ENCODE measurements at regions not wholly inside any gene's neighbourhood (a gene's known extent, or its start where the extent isn't known, plus 50 kb on each side); places are given as distances from the start of the nearest gene placed in this dataset.
"Not testable (repeated sequence)": the region's sequence is repeated elsewhere in the genome, so short reads cannot be mapped to it uniquely, and the experiment has no call there.

DNA sequence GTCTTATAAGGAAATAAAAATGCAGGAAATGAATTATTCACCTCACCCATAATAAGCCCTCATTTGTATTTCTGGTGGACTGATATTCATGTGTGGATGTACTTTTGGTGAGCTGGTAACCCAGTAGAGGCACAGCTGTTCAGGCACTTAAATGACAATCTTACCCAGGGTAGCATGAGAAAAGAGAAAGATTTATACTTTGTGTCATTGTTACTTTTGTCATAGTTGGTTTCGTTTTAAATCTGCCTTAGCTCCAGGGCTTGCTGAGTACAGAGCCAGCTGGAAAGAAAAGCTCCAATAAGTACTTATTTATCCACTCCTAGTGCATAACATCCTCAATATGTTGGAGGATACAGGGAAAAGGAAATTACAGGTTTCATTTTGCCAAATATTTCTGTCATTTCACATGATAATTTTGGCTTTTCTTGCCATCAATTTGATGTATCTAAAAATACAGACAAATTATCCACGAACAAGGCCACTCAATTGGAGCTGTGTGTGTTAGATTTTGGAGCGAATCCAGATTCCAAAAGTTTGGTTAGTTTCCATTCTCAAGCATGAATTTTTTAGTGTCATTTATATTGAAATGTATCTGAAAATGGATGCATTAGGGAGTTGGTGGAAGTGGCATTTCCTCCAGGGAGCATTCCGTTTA lies 1276.1 kb upstream of the FAM98A start:
- DNase-seq (ENCODE audit: low spot score) (no peak), ATAC-seq (no peak)

DNA sequence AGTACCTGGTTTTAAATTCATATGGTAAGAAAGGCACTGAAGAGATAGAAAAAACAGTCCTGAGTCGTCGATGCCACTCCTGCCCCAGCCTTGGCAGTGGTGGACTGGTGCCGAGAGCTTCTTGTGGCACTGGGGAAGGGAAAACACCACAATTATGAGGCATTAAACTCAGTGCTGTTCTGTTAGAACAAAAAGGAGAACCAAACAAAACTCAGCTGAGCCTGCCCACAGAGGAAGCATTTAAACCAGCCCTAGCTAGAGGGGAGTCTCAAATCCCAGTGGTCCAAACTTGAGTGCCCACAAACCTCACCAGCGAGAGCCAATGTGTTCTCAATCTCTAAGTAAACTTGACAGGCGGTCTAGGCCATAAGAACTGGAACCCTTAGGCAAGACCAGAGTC lies 1254.5 kb upstream of the FAM98A start:
- no peak for DNase-seq (ENCODE audit: low spot score)
- no peak for ATAC-seq

DNA sequence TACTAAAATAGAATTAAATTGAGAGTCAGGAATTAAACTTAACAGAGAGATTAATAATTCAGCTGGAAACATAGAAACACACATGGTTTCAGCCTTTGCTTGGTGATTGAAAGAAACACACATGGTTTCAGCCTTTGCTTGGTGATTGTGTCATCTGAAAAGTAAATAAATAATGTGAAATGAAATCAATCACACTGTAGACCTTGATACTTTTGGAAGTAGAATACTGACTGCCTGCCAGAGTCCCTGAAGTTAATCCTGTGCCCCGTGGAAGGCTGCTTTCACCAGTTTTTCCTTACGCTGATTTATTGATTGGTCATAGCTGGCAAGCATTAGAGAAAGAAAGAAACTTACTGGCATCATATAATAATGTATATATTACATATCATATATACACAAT lies 1252.7 kb upstream of the FAM98A start:
- DNase-seq (ENCODE audit: low spot score) = peak; percentile 56
- ATAC-seq = peak; percentile 98

DNA sequence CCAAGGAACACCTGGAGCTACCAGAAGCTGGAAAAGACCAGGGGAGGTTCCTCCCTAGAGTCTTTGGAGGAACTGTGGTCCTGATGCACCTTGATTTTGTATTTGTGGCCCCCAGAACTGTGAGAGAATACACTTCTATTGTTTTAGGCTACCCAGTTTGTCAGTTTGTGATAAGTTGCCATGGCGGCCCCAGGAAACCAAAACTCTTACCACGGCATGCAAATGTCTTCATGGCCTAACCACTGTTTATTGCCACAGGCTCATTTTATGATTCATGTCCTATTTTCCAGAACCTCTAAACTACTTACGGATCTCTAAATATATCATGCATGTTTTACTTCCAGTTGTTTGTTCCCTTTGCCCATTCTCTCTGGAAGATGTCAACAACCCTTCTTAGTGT lies 1250.7 kb upstream of the FAM98A start:
- DNase-seq (ENCODE audit: low spot score) = no peak
- no peak for ATAC-seq

DNA sequence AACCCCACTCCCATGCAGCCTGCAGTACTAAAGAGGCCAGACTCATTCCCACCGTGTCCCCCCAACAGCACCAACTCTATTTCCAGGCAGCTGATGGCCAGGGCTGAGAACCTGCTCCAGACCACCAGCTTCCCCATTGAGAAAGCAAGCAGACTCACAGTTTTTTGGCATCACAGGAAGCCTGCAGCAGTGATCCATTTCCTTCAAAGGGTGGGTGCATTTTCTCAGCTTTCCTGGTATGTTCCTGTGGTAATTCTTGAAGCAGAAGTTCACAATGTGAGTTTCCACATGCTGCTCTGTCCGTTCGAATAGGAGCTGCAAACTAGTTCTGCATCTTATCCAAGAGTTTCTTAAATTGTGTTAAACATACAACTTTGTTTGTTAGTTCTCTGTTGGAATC lies 1249.6 kb upstream of the FAM98A start:
- no peak for DNase-seq (ENCODE audit: low spot score)
- no peak for ATAC-seq

DNA sequence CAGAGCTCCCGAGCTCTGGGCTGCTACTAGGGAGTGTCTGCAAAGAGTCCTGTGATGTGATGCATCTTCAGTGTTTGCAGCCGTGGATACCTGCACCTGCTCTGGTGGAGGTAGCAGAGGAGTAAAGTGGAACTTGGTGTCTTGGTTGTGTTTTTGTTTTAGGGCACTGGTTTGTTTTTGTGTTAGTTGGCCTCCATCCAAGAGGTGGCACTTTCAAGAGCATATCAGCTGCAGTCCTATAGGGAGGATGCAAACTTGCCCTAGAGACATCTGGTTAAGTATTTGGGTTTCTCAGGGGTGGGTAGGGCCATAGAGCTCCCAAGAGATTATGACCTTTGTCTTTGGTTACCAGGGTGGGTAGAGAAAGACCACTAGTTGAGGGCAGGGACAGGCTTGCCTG lies 1249.0 kb upstream of the FAM98A start:
- ATAC-seq (no peak), DNase-seq (ENCODE audit: low spot score) (no peak)

DNA sequence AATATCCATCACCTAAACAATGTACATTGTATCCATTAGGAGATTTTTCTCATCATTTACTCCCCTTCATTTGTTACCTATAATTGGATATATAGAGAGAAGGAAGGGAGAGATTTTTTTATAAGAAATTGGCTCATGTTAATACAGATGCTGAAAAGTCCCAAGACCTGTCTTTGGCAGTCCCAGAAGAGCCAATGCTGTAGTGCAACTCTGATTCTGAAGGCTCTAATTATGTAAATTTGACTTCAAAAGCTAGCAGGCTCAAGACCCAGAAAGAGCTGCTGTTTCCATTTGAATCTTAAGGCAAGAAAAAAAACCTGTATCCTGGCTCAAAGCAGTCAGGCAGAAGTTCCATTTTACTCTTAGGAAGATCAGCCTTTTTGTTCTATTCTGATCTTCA lies 1245.5 kb upstream of the FAM98A start:
- ATAC-seq (no peak), DNase-seq (ENCODE audit: low spot score) (no peak)

DNA sequence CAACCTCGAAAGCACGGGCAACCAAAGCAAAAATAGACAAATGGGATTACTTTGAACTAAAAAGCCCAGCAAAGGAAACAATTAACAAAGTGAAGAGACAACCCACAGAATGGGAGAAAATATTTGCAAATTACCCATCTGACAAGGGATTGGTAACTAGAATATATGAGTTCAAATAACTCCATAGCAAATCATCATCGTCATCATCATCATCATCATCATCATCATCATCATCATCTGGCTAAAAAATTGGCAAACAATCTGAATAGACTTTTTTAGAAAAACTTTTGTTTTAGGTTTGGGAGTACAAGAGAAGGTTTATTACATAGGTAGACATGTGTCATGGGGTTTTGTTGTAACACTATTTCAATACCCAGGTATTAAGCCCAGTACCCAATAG lies 1239.3 kb upstream of the FAM98A start:
- DNase-seq (ENCODE audit: low spot score) = no peak
- ATAC-seq = no peak

DNA sequence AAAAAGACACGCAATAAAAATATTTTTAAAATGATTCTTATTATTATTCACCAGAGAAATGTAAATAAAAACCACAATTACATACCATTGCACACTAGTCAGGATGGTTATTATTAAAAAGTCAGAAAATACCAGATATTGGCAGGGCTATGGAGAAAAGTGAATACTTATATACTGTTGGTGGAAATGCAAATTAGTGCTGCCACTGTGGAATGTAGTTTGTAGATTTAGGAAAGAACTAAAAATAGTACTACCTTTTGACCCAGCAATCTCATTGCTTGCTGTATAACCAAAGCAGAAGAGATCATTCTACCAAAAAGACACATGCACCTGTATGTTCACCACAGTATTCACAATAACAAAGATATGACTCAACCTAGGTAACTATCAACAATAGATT lies 1237.3 kb upstream of the FAM98A start:
- DNase-seq (ENCODE audit: low spot score) (no peak), ATAC-seq (no peak)

DNA sequence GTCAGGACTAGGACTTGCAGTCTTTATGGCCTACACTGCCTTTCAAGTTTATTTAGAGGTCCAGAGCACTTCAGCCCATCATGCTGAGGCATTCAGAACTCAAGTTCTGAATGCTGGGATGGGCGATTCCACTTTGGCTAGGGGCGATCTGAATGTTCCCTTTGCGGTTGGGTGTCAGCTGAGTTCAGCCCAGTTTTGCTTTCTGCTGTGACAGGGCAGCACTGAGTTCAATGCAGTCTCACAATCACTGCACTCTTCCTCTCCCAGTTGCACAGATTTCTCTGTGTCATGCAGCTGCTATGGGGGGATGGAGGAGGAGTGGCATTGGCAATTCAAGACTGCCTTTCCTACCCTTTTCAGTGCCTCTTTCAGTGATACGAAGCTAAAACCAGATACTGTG lies 1232.0 kb upstream of the FAM98A start:
- DNase-seq (ENCODE audit: low spot score) (no peak), ATAC-seq (no peak)

DNA sequence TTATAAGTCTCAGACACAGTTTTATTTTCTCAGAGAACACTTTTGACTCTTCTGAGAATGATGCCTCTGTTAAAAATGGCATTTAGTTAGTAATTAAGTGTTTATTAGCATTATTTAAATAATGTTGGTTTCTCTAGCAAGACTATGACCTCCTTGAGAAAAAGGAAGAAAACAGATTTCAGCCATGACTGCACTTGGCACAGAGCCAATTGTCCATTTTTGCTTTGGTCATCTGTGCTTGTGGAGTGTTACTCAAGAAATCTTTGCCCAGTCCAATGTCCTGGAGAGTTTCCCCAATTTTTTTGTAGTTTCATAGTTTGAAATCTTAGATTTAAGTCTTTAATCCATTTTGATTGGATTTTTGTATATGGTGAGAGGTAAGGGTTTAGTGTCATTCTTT lies 1229.4 kb upstream of the FAM98A start:
- no peak for ATAC-seq
- no peak for DNase-seq (ENCODE audit: low spot score)

DNA sequence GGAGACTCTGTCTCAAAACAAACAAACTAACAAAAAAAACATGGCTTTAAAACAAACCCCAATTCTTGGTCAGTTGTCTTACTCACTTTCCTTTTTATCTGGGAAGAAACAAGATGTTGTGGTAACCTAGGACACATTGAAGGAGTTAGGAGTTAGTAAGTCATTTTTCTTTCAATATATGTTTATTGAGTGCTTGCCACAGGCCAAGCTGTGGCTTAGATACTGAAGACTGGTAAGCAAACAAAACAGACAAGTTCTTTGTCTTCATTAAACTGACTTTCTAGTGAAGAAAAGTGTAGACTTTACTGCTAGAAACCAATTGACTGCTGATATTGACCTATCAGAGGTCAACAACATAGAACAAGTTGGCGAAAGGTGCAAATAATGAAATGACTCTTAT lies 1228.3 kb upstream of the FAM98A start:
- no peak for ATAC-seq
- no peak for DNase-seq (ENCODE audit: low spot score)

DNA sequence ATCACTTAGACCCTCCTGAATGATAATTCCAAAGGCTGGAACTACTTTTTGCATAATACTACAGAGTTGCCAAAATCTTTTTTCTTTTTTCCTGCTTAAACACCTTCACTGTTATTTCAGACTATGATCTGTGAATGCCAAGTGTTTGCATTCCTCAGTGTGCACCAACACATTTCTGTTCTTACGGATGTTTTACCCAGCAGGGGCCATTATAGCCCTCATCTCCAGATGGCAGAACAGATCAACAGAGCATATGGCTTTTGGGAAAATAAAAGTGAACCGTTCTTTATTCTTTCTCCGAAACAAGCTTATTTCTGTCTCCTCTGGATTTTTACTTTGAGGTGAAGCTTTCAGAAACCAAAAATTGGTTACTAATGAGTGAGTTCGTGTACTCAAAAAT lies 1226.6 kb upstream of the FAM98A start:
- DNase-seq (ENCODE audit: low spot score) = no peak
- no peak for ATAC-seq

DNA sequence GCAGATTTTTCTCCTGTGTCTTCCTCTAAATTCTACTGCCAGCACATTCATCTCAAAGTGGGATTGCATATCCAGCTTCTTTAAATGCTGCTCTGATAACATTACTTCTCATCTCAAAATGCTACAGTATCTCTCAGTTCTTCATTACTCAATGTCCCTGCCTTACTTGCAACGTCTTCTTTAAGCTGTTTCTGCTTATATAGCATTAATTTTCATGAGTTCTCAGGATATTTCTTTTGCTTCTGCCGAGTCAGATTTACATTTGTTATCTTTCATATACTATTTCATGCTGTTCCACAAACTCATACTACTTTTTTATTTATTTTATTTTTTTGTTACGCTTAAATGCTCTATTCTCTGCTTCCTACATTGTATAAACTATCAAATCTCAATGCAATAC lies 1223.5 kb upstream of the FAM98A start:
- no peak for ATAC-seq

DNA sequence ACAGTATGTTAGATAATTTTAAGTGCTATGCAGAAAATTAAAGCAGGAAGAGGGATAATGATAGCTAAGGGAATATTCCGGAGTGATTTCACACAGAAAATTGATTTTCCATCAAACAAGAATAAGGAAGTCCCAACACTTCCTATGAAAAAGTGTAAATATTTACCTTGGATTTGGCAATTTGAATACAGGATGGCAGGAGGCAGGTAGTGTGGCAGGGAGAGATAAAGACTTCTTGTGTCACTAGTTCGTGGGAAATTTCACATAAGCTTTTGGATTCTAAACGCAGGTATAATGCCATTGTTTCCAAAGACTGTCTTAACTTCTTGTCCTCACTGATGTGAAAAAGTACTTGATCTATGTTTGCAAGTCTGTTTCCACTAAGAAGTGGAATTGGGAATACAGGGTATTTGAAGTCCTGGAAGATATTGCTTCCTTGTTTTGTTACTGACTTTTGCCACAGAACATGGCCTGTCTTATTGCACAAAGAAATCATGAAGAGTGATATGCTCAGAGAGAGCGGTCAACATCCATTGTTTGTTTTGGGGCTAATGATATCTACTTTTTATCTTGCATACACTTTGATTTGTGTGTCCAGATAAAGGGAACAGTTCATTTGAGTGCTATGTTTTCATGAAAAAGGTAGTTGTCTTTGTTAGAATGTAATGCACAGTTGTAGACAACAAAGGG lies 1216.1 kb upstream of the FAM98A start:
- ATAC-seq (peak; percentile 34), DNase-seq (ENCODE audit: low spot score) (no peak)

More for the DNA sequence above, 1223.5 kb upstream of the FAM98A start:
- DNase-seq (ENCODE audit: low spot score) = no peak

DNA sequence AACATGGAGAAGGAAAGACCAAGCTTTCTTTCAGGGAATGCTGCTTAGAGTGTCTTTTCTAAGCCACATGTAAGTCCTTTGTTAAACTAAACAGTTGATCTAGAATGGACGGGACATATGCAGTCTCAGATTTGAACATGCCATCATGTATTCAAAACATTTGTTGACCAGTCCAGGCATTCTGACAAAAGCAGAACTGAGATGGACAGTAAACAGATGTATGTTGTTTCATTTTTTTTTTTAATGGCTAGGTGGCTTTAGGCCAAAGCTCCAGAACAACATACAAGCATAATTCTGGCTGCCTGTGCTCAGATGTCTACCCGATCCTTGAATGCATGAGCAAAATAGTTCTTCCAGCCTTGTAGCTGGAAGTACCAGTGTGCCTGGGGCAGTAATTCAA lies 1211.4 kb upstream of the FAM98A start:
- ATAC-seq (no peak), DNase-seq (ENCODE audit: low spot score) (no peak)

DNA sequence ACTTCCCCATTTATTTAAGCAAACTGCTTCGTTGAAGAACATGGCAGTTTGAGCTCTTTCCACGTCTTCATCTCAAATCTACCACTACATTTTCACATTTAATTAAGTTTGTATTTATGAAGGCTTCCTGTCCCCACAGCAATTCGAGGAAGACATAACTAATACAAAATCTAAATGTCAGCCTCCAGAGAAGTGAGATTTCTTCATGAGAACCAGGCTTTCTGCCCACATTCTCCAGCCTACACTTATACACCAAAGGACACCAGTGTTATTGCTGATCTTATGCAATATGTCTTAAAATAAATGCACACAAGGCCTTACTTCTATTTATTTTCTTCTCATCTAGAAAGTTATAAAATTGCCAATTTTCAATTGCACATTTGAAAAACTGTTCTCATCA lies 1209.3 kb upstream of the FAM98A start:
- DNase-seq (ENCODE audit: low spot score) (no peak), ATAC-seq (no peak)

DNA sequence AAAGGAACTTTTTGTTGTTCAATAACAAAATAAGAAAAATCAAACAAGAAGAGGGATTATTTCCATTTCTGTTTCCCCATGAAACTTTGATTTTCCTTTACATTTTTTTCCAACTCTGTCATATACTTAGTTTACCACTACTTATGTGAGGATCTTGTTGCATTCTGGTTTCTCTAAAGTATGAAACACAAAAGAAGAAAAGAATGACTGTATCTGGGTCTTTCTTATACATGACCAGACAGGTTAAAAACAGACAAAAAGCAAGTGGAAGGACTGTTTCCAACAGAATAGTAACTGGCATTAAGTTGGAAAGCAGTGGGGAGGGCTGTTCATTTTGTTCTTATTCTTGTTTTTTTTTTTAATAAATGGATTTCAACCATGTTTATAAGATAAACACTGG lies 1207.8 kb upstream of the FAM98A start:
- DNase-seq (ENCODE audit: low spot score) = no peak
- ATAC-seq = no peak

DNA sequence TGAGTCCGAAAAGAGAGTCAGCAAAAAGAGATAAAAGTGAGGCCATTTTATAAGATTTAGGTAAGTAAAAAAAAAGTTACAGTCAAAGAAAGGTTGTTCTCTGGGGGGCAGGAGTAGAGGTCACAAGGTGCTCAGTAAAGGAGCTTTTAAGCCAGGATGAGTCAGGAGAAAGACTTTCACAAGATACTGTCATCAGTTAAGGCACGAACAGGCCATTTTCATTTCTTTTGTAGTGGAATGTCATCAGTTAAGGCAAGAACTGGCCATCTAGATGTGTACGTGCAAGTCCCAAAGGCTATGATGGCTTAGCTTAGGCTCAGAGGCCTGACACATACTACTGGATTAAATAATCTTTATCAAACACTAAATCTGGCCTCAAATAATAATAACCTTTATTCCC lies 1207.3 kb upstream of the FAM98A start:
- DNase-seq (ENCODE audit: low spot score) = no peak
- ATAC-seq = no peak

DNA sequence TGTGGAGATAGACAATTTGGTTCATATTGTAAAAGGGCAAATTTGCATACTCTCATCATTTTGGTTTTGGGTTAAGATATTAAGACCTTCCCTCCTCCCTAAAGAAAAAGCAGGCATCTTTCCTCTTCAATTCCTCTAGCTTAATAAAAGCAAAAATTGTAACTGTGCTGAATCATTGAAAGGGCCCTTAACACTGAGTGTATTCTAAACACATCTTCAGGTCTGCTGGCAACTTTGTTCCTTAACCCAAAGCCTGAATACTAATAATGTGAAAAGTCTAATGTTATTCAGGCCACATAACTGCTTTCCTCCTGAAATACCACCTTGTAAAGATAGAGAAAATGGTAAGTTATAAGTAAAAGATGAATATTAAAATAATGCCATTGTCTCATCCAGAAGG lies 1200.5 kb upstream of the FAM98A start:
- ATAC-seq = no peak
- DNase-seq (ENCODE audit: low spot score) = no peak

DNA sequence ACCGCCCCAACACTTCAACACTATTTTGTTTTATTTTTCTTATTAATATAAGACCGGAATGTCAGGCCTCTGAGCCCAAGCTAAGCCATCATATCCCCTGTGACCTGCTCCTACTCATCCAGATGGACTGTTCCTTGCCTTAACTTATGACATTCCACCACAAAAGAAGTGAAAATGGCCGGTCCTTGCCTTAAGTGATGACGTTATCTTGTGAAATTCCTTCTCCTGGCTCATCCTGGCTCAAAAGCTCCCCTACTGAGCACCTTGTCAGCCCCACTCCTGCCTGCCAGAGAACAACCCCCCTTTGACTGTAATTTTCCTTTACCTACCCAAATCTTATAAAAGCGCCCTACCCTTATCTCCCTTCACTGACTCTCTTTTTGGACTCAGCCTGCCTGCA lies 1196.5 kb upstream of the FAM98A start:
- DNase-seq (ENCODE audit: low spot score); ATAC-seq: not testable (repeated sequence)

DNA sequence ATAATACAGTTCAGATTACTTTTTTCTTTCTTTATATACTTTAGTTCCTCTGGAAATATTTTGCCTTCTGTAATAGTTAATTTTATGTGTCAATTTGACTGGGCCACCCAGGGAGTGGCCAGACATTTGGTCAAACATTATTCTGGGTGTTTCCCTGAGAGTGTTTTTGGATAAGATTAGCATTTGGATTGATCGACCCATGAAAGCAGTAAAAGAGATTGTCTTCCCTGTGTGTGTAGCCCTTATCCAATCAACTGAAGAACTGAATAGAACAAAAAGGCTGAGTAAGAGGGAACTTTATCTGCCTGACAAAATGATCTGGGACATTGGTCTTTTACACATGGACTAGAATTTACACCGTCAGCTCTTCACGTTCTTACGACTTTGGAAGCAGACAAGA lies 1190.1 kb upstream of the FAM98A start:
- ATAC-seq = no peak
- DNase-seq (ENCODE audit: low spot score) = no peak

DNA sequence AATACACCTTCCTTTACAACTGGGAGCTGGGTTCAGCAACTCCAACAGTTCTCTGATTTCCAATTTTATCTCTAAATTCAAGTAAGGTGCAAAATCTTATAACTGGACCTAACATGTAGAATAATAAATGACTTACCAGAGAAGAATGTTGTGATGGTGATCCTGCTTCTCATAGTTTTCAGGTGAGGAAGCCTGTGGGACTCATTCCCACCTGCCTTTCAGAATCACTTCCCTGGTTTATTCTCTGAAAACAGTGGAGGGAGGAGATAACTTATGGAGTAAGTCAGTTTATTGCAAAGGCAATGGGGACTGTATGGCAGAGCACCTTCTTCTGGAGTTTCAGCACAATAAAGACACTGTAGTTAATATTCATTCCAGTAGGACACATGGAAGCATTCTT lies 1188.2 kb upstream of the FAM98A start:
- no peak for ATAC-seq
- no peak for DNase-seq (ENCODE audit: low spot score)

Measured in left lobe of liver (tissue), 2 donors.